ENCODE measurements at regions not wholly inside any gene's neighbourhood (a gene's known extent, or its start where the extent isn't known, plus 50 kb on each side); places are given as distances from the start of the nearest gene placed in this dataset.

- DNase-seq (ENCODE audit: low read depth, low spot score): no peak
- TF ChIP-seq CTCF (IDR thresholded peaks at IDR 0.05; ENCODE audit: low read depth, low read length): no peak
- ChIA-PET CTCF (no interaction called here), POLR2A (no interaction called here)
- Histone ChIP-seq H3K27ac (ENCODE audit: low read depth, low read length) (no peak overlapping the region), H3K4me3 (ENCODE audit: low read depth, low read length) (no peak overlapping the region), H3K9me3 (ENCODE audit: control insufficient read depth, insufficient read depth, low read length) (no peaks in the 10 kb centered on the region), H3K27me3 (ENCODE audit: control insufficient read depth, insufficient read depth, low read length) (peaks cover 4% of the 10 kb centered on the region)
Observed at GRCh38 chr4:143089291-143089690, 95.4 kb upstream of the USP38 start.

- POLR2A ChIA-PET: no interaction called here
- CTCF ChIA-PET: no interaction called here
- Histone ChIP-seq H3K4me3 (ENCODE audit: low read depth, low read length) (no peak overlapping the region), H3K9me3 (ENCODE audit: control insufficient read depth, insufficient read depth, low read length) (no peaks in the 10 kb centered on the region), H3K27ac (ENCODE audit: low read depth, low read length) (no peak overlapping the region), H3K27me3 (ENCODE audit: control insufficient read depth, insufficient read depth, low read length) (peaks cover 4% of the 10 kb centered on the region)
- TF ChIP-seq CTCF (IDR thresholded peaks at IDR 0.05; ENCODE audit: low read depth, low read length): no peak
- DNase-seq (ENCODE audit: low read depth, low spot score): no peak
Observed at GRCh38 chr4:143089847-143090246, 94.9 kb upstream of the USP38 start.

GRCh38 chr4:143091862-143092261 is 92.9 kb upstream of the USP38 start:
- no peaks in the 10 kb centered on the region for H3K27me3 ChIP-seq (ENCODE audit: control insufficient read depth, insufficient read depth, low read length)
- ChIA-PET CTCF (no interaction called here), POLR2A (no interaction called here)
- H3K4me3 ChIP-seq (ENCODE audit: low read depth, low read length): no peak overlapping the region
- H3K9me3 ChIP-seq (ENCODE audit: control insufficient read depth, insufficient read depth, low read length): no peaks in the 10 kb centered on the region
- H3K27ac ChIP-seq (ENCODE audit: low read depth, low read length): no peak overlapping the region
- DNase-seq (ENCODE audit: low read depth, low spot score): no peak
- TF ChIP-seq CTCF (IDR thresholded peaks at IDR 0.05; ENCODE audit: low read depth, low read length): no peak

GRCh38 chr4:143095447-143095846 is 89.3 kb upstream of the USP38 start:
- Histone ChIP-seq H3K27me3 (ENCODE audit: control insufficient read depth, insufficient read depth, low read length) (no peaks in the 10 kb centered on the region), H3K27ac (ENCODE audit: low read depth, low read length) (no peak overlapping the region), H3K4me3 (ENCODE audit: low read depth, low read length) (no peak overlapping the region), H3K9me3 (ENCODE audit: control insufficient read depth, insufficient read depth, low read length) (no peaks in the 10 kb centered on the region)
- no peak for DNase-seq (ENCODE audit: low read depth, low spot score)
- POLR2A ChIA-PET: no interaction called here
- CTCF ChIA-PET: no interaction called here
- TF ChIP-seq CTCF (IDR thresholded peaks at IDR 0.05; ENCODE audit: low read depth, low read length): no peak

GRCh38 chr4:143097751-143098150 is 87.0 kb upstream of the USP38 start:
- Histone ChIP-seq H3K9me3 (ENCODE audit: control insufficient read depth, insufficient read depth, low read length) (no peaks in the 10 kb centered on the region), H3K27me3 (ENCODE audit: control insufficient read depth, insufficient read depth, low read length) (no peaks in the 10 kb centered on the region), H3K27ac (ENCODE audit: low read depth, low read length) (no peak overlapping the region), H3K4me3 (ENCODE audit: low read depth, low read length) (no peak overlapping the region)
- POLR2A ChIA-PET: no interaction called here
- no peak for DNase-seq (ENCODE audit: low read depth, low spot score)
- no peak for TF ChIP-seq CTCF (IDR thresholded peaks at IDR 0.05; ENCODE audit: low read depth, low read length)
- CTCF ChIA-PET: no interaction called here
